NCI-H2196 (cell line): ENCODE measurements at regions not wholly inside any gene's neighbourhood (a gene's known extent, or its start where the extent isn't known, plus 50 kb on each side); places are given as distances from the start of the nearest gene placed in this dataset.
"Not testable (repeated sequence)": the region's sequence is repeated elsewhere in the genome, so short reads cannot be mapped to it uniquely, and the experiment has no call there.

Source experiments
- DNase-seq: peaks from one replicate; lab custom pipeline; 2025; ENCODE audit not compliant: unreplicated experiment; lab: John Stamatoyannopoulos, UW

DNA sequence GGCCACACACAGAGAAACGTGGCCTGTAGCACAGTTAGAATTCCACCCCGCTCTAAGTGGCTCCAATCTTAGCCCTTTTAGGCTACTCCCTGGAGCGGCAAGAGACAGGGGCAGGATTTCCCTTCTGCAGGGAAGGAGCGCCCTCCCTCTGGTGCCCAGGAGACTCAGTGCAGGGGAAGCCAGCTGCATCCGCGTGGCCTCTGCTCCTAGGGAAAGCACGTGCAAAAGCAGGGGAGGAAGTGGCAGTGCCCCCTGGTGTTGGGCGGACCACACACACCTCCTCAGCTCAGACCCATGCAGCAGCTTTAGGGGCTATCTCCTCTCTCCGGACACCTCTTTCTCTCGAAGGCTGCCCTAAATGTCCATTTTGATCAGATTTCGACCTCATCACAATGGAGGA is 50.0 kb downstream of the SPRING1 start:
- no peak for DNase-seq

- DNase-seq = no peak
Observed at GRCh38 chr12:116684891-116685290, 53.0 kb downstream of the SPRING1 start.

DNA sequence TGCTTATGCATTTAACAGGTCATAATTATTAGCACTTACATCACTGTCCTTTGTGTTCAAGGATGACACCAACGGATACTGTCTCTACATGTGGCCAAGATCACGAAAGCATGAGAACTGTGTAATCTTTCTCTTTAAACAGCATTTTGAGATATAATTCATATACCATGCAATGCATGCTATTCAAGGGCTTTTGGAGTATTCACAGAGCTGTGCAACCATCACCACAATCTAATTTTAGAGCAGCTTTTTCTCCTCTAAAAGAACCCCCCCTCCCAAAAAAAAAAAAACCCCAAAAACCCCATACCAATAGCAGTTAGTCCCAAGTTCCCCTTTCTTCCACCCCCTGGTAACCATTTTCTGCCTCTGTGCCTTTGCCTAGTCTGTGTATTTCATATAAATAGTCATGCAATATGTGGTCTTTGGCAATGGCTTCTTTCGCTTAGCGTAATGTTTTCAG is 60.6 kb downstream of the SPRING1 start:
- no peak for DNase-seq

DNA sequence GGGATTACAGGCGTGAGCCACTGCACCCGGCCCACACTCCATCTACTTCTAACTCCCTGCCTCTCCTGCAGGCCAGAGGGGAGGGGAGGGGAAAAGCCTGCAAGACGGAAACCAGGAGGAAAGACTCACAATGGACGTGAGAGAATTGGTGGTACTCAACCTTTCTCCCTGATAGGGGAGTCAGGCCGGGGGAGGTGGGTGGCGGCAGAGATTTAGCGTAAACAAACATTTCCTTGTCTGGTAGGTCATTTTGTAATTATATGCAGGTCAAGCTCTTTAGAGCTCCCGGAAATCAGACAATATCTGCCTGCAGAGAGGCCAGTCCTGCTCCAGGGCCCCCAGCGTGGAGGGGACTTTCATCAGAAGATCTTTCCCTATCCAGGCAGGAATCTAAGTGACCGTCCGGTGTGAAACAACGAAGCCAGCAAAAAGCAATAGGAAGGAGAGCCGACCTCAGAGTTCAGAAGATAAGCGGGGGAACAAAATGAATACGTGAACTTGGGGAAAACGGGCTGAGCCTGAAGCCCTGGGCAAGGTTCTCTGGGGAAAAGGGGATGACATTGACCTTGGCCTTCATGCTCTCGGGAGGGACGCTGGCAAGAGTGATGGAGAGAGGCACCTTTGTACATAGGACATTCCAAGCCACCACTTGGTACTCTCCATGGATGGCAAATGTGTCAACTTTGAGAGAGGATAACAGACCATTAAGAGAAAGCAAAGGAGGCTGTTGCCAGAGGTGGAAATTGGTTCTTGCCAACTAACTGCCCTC is 62.3 kb downstream of the SPRING1 start:
- DNase-seq = no peak

GRCh38 chr12:116674643-116675183 is 63.2 kb downstream of the SPRING1 start:
- no peak for DNase-seq

DNA sequence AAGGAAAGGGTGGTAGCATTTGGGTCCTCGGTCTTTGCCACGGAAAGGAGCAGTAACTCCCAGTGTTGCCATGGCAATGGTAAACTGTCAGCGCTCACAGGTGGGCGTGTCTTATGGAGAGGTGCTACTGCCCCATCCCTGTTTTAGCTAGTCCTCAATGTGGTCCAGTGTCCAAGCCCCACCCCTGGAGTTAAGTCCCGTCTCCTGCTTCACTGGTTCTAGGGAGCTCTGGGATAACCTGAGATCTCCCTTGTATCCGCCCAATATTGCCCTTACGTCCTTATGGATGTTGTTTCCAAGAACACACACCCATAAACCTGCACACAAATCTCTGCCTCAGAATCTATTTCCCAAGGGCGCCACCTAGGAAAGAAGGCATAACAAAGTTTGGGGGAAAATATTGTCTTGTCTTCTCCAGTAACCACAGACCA is 64.2 kb downstream of the SPRING1 start:
- DNase-seq = no peak

DNA sequence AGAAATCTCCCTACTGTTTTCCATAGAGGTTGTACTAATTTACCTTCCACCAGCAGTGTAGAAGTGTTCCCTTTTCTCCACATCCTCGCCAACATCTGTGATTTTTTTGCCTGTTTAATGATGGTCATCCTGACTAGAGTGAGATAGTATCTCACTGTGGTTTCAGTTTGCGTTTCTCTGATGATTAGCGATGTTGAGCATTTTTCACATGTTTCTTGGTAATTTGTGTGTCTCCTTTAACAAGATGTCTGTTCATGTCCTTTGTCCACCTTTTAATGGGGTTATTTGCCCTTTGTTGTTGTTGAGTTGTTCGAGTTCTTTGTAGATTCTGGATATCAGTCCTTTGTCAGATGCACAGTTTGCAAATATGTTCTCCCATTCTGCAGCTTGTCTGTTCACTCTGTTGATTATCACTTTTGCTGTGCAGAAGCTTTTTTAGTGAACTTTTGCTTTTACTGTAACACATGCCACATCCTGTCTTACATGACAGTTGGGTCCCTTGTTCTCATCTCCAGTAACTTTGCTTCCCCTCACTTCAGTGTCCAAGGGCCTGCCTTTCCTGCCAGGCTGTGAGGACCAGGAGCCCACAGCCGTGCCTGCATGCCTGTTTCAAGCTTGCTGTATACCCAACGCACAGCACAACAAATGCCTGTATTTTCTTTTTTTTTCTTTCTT is 64.9 kb downstream of the SPRING1 start:
- DNase-seq = no peak

DNA sequence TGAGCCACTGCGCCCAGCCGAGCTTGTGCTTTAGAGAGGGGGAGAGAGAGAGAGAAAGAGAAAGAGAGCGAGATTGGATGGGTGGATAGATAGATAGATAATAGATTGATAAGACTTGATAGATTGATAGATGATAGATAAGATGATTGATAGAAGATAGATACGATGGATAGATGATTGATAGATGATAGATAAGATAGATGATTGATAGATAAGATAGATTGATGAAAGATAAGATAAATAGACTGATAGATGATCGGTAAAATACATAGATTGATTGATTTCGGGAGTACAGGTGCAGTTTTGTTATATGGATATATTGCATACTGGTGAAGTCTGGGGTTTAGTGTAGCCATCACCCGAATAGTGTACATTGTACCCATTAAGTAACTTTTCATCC is 65.9 kb downstream of the SPRING1 start:
- no peak for DNase-seq

DNA sequence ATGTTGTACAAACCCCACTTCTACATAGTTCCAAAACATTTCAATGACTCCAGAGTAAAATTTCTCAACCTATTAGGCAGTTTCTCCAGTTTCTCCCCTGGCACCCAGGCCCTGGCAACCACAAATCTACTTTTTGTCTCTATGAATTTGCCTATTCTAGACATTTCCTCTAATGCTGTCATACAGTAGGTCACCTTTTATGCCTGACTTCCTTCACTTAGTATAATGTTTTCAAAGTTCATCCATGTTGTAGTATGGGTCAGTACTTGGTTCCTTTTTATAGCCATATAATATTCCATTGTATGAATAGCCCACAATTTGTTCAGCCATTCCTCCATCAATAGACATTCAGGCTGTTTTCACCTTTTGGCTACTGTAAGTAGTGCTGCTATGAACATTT is 67.0 kb downstream of the SPRING1 start:
- DNase-seq = no peak

DNA sequence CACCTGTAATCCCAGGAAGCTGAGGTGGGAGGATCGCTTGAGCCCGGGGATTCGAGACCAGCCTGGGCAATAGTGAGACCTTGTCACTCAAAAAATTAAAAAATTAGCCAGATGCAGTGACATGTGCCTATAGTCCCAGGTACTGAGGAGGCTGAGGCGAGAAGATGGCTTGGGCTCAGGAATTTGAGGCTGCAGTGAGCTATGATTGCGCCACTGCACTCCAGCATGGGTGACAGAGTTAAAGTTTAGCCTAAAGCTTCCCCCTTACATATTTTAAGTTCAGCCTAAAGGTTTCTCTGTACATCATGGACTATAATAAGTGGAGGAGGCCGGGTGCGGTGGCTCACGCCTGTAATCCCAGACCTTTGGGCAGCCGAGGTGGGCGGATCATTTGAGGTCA is 70.1 kb downstream of the SPRING1 start:
- DNase-seq = no peak

DNA sequence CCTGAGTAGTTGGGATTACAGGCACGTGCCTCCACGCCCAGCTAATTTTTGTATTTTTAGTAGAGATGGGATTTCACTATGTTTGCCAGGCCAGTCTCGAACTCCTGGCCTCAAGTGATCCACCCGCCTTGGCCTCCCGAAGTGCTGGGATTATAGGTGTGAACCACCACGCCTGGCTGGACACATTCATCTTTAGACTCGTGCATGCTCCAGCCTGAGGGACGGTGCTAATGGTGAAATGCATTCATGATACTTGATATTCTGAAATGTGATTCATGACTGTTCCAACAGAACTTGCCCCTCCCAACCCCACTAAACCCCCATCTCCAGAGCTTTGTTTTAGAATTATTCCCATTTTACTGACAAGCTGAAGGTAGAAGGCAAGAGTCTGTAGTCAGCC is 71.0 kb downstream of the SPRING1 start:
- DNase-seq = not testable (repeated sequence)

- DNase-seq = no peak
Observed at GRCh38 chr12:116666305-116666673, 71.6 kb downstream of the SPRING1 start.

DNA sequence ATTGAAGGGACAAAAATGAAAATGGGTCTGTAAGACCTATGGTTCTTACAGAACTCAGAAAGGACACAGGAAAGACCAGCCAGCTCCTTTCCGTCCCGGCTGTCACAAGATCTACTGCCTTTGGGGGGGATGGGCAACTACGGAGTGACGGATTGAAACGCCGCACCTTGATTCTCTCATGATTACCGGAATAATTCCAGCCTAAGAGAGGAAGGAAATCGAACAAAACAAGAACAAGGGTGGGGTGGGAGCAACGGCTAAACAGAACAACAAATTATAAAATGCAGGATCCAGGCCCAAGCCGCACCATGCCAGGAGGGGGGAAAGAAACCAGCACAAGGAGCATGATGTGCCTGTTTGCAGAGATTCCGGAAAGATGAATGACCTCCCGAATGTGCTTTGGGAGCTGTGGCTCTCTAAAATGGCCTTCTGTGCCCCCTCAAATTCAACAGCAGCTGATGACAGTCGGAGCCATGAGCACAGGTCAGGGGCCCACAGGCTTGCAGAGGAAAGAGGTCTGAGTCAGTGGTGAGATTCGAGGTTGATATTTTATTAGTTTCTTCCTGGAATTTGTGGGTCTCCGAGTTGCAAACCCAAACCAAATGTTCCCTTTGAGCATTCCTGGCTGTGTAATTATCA is 72.1 kb downstream of the SPRING1 start:
- no peak for DNase-seq

GRCh38 chr12:116664085-116664484 is 73.8 kb downstream of the SPRING1 start:
- DNase-seq = no peak

- DNase-seq = peak; percentile 76
Observed at GRCh38 chr12:116662612-116663144, 75.2 kb downstream of the SPRING1 start.

DNA sequence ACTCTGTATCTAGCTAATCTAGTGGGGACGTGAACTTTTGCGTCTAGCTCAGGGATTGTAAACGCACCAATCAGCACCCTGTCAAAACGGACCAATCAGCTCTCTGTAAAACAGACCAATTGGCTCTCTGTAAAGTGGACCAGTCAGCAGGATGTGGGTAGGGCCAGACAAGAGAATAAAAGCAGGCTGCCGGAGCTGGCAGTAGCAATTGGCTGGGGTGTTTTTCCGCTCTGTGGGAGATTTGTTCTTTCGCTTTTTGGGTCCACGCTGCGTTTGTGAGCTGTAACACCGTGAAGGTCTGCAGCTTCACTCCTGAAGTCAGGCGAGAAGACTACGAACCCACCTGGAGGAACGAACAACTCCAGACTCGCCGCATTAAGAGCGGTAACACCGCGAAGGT is 76.5 kb downstream of the SPRING1 start:
- no peak for DNase-seq

GRCh38 chr12:116660740-116661139 is 77.1 kb downstream of the SPRING1 start:
- not testable (repeated sequence) for DNase-seq

DNA sequence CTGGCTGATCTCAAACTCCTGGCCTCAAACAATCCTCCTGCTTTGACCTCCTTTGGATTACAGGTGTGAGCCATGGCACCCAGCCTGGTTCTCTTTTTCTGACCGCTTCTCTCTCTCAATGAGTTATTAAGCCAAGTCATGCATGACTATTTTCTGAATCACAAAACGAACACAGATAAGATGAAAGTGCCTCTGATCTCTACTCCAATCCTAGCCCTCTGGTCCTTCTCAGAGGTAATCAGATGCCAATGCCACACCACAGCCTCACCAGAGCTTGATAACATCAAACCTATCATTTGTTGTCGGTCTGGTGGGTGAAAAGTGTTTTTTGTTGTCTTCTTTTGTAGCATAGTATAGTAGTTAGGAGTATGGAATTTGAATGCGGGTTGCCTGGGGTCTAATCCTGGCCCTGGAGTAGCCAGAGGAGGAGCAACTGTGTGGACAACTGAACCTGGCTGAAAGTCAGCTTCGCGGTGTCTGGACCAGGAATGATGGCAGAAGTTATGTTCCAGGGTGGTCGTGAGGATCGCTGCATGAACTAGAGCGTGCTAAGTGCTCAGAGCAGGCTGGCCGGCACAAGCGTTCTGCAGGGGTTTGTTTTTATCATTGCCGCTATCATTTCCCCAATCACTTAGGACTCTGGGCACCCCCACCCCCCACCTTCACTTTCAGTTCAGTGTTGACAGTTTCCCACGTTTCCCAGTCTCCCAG is 77.9 kb downstream of the SPRING1 start:
- peak; percentile 57 for DNase-seq

GRCh38 chr12:116657921-116658495 is 79.9 kb downstream of the SPRING1 start:
- no peak for DNase-seq

DNA sequence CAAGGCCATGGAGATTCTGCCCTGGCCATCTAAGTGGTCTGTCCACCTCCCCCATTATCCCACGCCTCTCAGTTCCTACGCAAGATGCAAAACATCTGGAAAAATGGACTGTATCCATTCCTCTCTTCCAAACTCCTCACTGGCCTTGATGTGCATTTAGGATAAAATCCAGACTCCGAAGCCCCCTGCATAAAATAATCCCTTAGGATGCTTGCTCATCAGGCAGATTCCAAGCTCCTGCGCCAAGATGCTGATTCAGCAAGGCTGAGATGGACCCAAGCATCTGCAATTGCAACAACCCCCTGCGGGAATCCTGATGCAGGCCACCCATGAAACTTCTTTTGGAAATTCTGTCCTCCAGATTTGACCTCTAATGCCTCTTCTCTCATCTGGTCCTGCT is 81.6 kb downstream of the SPRING1 start:
- no peak for DNase-seq
